ENCODE measurements at regions not wholly inside any gene's neighbourhood (a gene's known extent, or its start where the extent isn't known, plus 50 kb on each side); places are given as distances from the start of the nearest gene placed in this dataset.

- DNase-seq (ENCODE audit: low spot score in 2 of 2) (no peak), FAIRE-seq (no peak)
These were observed 1103.5 kb upstream of the ADGRL3 start for GRCh38 chr4:60096676-60097075.

GRCh38 chr4:60116592-60116991, 1083.5 kb upstream of the ADGRL3 start:
- DNase-seq (ENCODE audit: low spot score in 2 of 2) (no peak), FAIRE-seq (no peak)

GRCh38 chr4:60117726-60118323, 1082.3 kb upstream of the ADGRL3 start:
- DNase-seq (ENCODE audit: low spot score in 2 of 2), result no peak
- FAIRE-seq, result no peak

- DNase-seq (ENCODE audit: low spot score in 2 of 2) (no peak), FAIRE-seq (no peak)
These were observed 1077.3 kb upstream of the ADGRL3 start for GRCh38 chr4:60122820-60123219.

- DNase-seq (ENCODE audit: low spot score in 2 of 2) (no peak), FAIRE-seq (no peak)
These were observed 1071.2 kb upstream of the ADGRL3 start for GRCh38 chr4:60128888-60129287.

GRCh38 chr4:60129740-60130139, 1070.4 kb upstream of the ADGRL3 start:
- DNase-seq (ENCODE audit: low spot score in 2 of 2) (no peak), FAIRE-seq (no peak)

GRCh38 chr4:60133375-60133774, 1066.8 kb upstream of the ADGRL3 start:
- no peak for FAIRE-seq

GRCh38 chr4:60134099-60134498, 1066.0 kb upstream of the ADGRL3 start:
- no peak for FAIRE-seq
- no peak for DNase-seq (ENCODE audit: low spot score in 2 of 2)

More at GRCh38 chr4:60133375-60133774, 1066.8 kb upstream of the ADGRL3 start:
- DNase-seq (ENCODE audit: low spot score in 2 of 2), result no peak

- FAIRE-seq, result no peak
- DNase-seq (ENCODE audit: low spot score in 2 of 2), result no peak
These were observed 1045.0 kb upstream of the ADGRL3 start for GRCh38 chr4:60155088-60155487.

- FAIRE-seq, result no peak
- DNase-seq (ENCODE audit: low spot score in 2 of 2), result no peak
These were observed 1027.0 kb upstream of the ADGRL3 start for GRCh38 chr4:60173103-60173502.

- DNase-seq (ENCODE audit: low spot score in 2 of 2) (no peak), FAIRE-seq (no peak)
These were observed 1026.4 kb upstream of the ADGRL3 start for GRCh38 chr4:60173718-60174117.

- DNase-seq (ENCODE audit: low spot score in 2 of 2) (no peak), FAIRE-seq (no peak)
These were observed 1024.9 kb upstream of the ADGRL3 start for GRCh38 chr4:60175241-60175640.

GRCh38 chr4:60187428-60187827, 1012.7 kb upstream of the ADGRL3 start:
- FAIRE-seq (no peak), DNase-seq (ENCODE audit: low spot score in 2 of 2) (no peak)

- FAIRE-seq, result no peak
- no peak for DNase-seq (ENCODE audit: low spot score in 2 of 2)
These were observed 1010.8 kb upstream of the ADGRL3 start for GRCh38 chr4:60189286-60189685.

- FAIRE-seq, result peak; percentile 28
These were observed 1005.9 kb upstream of the ADGRL3 start for GRCh38 chr4:60194214-60194613.

GRCh38 chr4:60195256-60195655, 1004.9 kb upstream of the ADGRL3 start:
- DNase-seq (ENCODE audit: low spot score in 2 of 2) (no peak), FAIRE-seq (no peak)

More at GRCh38 chr4:60194214-60194613, 1005.9 kb upstream of the ADGRL3 start:
- DNase-seq (ENCODE audit: low spot score in 2 of 2), result no peak

GRCh38 chr4:60201052-60201673, 999.0 kb upstream of the ADGRL3 start:
- FAIRE-seq (peak; percentile 90), DNase-seq (ENCODE audit: low spot score in 2 of 2) (peak in 1 of 2 donors; percentile 3)

- FAIRE-seq (no peak), DNase-seq (ENCODE audit: low spot score in 2 of 2) (no peak)
These were observed 990.5 kb upstream of the ADGRL3 start for GRCh38 chr4:60209588-60209987.

GRCh38 chr4:60215906-60216305, 984.2 kb upstream of the ADGRL3 start:
- no peak for DNase-seq (ENCODE audit: low spot score in 2 of 2)
- FAIRE-seq, result no peak

GRCh38 chr4:60216752-60217151, 983.4 kb upstream of the ADGRL3 start:
- no peak for FAIRE-seq
- DNase-seq (ENCODE audit: low spot score in 2 of 2), result no peak

GRCh38 chr4:60221866-60222265, 978.3 kb upstream of the ADGRL3 start:
- FAIRE-seq, result no peak
- no peak for DNase-seq (ENCODE audit: low spot score in 2 of 2)

GRCh38 chr4:60223208-60223923, 976.8 kb upstream of the ADGRL3 start:
- DNase-seq (ENCODE audit: low spot score in 2 of 2) (no peak), FAIRE-seq (no peak)
